Right renal pelvis (tissue), 4 donors: ENCODE measurements at regions not wholly inside any gene's neighbourhood (a gene's known extent, or its start where the extent isn't known, plus 50 kb on each side); places are given as distances from the start of the nearest gene placed in this dataset.
"Not testable (repeated sequence)": the region's sequence is repeated elsewhere in the genome, so short reads cannot be mapped to it uniquely, and the experiment has no call there.

ENCODE experiments used
- DNase-seq, 4 donors: peaks; one replicate each; pipeline ENCODE4 v3.0.0-alpha.2; 2013; ENCODE audit warnings: low read depth in 4 of 4, low spot score in 3 of 4, missing footprints in 1 of 4

DNA sequence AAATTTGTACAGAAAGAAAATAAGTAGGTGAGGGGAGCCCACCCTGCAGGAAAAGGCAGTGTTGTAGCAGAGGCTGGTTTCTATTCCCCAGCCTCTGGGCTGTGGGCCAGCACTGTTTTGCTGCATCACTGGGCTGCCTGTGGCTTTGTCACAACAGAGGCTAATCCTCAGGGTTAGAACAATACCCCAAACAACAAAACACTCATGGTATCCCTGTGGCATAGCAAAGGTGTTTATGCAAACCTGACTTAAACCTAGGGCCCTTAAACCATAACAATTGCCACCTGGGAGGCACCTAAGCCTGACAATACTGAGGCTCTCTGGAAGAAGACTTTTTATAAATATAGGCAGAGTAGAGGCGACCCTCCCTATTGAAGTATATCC is 314.7 kb downstream of the OLFM4 start:
- no peak for DNase-seq

DNA sequence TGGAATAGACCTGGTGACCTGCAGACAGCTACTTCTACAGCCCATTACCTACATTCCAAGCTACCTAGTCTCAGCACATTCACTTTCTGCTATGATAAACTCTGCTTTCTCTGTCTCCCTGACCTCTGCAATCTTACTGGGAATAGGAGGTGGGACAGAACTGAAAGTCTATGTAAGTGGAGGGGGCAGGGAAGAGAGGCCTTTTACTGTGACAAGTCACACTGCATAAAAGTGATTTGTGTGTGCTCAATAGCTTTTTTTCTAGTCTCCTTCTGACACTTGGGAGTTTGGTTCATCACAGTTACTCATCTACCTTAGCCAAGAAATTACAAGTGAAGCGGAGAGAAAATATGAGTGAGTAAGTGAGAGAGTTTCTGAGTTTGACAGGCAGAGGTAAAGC is 322.4 kb downstream of the OLFM4 start:
- peak in 2 of 4 donors; percentile 10 to 15 for DNase-seq

DNA sequence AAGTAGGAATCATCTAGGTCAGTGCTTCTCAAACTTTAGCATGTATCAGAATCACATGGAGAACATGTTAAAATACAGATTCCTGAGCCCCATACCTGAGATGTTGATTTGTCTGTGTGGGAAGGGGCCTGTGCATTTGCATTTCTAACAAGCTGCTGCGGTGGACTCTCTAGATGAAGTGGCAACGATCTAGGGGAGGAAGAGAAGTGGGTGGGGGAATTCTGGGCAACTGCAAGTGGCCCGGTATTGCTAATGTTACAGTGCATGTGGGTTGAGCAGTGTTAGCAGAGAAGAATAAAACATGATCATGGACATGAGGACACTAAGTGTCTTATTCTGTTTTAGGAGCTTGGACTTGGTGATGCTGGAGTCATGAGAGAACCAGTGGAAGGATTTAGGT is 329.0 kb downstream of the OLFM4 start:
- DNase-seq = no peak

DNA sequence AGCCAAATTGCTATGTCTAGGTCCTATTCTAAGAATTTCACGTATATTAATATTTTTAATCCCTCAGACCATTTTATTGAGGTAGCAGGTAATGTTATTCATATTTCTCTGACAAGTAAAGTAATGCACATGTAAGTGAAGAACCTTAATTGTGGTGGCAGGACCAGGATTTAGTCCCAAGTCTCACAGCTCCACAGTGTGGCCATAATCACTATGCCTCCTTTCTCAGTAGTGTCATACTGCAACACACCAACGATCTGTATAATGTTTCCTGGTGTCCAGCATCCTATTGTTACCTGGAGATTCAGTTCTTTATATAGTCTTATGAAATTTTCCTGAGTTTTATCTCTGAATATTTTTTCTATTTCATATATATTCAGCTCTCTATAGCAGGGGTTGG is 340.3 kb downstream of the OLFM4 start:
- DNase-seq = no peak

DNA sequence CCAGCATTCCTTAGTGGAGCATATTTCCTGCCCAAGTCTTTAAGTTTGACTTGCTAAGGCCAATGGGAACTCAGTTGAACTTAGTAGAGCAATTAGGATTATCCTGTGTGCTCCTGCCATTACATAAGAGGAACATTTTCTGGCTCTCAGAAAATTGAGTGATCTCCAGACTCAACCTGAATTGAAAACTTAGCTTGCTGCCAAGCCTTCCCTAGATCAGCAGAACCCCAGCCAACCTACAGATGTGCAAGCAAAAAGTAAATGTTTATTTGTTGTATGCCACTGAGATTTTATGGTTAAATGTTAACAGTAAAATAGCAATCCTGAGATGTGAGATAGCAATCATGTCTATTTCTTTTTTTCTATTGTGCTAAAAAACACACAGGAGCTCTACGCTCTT is 350.9 kb downstream of the OLFM4 start:
- DNase-seq = no peak

DNA sequence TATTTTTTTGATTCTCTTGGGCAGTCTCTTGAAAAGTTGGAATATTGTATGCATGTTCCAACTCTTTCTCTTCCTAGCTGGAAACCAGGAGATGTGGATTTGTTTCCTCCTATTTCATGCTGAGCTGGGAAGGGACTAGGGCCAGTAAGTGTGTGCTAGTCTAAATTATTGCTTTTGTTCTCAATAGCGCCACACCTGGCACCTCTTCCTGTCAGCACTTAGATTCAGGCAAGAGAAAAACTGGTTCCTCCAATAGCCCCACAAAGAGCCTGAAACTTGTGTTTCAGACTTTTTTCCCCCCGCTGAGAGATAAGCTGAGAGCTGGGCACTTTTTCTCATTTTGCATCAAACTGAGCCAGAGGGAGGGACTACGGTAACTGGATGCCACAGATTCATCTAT is 353.4 kb downstream of the OLFM4 start:
- no peak for DNase-seq

DNA sequence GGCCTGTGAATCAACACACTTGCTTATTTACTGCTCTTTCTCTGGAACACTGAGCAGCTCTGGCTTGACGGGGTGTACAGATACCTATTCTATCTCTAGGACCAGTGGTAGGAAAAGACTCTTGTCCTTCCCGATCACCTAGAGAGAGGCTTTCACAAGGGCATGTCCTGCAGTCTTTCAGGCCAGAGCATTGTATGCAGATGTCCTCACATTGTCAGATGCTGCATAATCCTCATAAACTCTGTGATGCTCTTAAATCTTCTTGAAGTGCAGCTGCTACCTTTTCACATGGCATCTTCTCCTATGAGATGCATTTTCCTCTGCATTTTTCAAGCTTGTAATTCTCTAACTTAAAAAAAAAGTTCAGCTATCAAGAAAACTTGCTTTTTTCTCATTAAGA is 369.4 kb downstream of the OLFM4 start:
- DNase-seq = no peak

DNA sequence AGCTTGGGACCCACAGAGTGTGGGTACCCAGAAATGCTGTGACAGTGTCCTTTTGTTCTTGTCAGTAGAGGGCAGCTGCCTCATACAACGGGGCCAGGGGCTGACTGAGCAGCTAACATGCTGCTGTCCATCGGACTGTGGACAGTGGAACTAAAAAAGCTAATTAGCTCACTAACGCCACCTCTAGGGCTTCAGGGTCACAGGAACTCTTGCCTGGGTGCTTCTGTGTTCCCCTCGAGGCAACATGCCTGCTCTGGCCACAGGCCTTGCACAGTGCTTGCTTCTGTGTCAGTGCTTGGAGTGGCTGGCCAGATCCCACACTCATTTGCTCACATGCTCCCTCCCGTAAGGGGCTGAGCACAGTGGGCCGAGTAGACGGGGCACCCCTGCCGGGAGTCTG is 377.0 kb downstream of the OLFM4 start:
- DNase-seq = no peak

DNA sequence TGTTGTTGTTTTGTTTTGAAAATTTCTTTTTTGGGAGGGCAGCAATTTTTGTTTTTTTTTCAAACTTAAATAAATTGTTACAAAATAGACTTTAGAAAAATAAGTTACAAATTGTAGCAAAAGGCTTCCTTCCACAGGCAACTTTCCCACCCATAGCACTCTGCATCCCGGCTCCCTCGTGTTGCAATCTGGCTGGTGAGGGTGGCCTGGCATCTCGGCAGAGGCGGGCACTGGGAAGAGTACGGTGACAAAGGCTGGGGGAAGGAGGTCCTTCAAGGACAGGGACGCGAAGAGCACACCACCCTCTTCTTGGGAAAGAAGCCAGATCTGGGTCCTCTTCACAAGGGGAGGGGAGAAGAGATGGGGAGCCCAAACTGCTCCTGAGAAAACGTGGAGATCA is 379.7 kb downstream of the OLFM4 start:
- DNase-seq = no peak

DNA sequence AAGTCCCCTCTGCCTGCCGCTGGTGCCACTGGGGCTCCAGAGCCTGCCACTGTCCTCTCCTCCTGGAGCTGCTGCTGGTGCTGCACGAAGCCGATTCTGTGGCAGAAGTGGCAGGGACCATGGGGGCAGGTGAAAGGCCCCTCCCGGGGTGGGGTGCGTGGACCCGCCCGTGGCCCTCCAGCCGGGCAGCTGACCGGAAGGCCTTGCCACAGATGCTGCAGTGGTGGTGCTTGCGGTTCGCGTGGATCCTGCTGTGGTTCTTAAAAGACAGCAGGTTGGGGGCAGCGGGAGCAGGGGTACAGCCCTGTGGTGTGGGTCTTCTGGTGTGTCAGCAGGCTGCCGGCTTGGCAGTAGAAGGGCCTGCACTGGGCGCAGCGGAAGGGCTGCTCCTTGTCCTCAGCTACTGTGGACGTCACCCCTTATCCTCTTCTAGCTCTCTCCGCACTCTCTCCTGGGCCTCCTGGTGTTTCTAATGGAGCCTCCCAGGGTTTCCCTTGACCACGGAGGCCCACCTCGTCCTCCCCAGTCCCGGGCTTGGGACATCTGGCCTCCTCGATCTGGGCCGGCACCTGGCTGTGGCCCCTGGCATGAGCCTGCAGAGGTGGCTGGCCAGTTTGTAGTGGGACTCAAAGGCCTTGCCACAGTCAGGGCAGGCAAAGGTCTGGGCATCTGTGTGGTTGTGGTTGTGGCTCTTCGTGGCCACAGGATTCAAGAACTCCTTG is 380.4 kb downstream of the OLFM4 start:
- DNase-seq = no peak

DNA sequence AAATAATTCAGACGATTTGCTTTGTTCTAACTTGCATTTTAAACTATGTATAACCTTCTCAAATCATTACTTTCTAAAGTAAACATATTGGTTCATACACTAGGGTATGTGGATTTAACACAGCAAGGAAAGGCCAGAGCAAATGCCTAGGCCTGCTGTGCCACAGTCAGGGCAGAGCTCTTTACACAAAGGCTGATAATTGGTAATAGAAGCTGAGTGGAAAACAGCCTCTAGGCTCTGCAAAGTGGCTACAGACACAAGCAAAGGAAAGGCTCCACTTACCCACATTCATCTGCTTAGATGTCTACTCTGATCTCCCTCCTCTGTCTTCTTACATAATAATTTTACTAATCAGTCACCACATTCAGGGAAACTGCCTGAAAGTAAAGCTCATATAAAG is 382.9 kb downstream of the OLFM4 start:
- no peak for DNase-seq

DNA sequence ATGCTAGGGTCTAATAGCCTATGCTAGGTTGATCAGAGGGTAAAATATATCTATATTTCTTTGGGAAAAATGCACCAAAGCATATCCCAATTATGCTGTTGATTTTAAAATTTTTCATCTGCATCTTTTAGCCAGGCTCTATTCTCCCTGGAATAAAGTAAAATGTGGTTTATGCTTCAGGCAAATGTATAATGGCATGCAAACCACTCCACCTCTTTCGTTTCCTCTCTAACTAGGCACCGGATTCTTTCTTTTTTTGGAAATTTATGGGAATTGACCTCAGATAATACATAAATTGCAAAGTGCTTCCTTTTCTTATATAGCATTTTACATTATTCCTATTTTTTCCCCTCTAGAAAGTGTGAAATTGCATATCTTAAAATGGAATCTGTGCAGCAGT is 386.5 kb downstream of the OLFM4 start:
- DNase-seq = no peak

DNA sequence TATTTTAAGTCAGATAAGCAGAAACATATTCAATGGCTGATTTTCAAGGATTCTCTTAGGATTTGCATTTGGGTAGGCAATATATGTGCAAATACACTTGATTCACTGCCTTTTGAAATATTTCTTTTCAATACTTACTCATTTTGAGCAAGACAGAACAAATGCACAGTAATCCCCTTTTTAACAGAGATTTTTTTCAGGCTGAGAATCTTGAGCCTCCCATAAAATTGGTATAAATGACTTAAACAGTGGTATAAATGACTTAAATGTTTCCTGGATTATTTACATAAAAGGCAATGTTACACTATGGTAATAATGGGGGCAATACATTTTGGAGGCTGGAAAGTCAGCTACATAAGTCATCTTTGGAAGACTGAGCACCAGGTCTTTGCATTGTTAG is 389.0 kb downstream of the OLFM4 start:
- DNase-seq = no peak

DNA sequence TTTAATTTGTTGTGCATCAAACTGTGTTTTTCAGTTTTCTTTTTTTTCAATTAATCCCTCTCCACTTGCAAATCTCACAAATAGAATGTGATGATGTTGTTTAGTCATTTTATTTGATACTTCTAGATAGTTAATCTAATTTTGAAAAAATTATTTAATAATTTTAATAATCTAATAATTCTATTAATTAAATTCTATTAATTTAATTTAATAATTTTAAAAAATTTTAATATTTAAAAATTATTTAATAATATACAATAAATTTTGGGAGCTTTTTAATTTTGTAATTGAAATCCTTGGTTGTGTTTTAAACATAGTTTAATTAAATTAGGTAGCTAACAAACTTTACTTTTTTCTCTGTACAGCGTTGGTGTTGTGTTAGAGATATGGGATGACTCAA is 393.8 kb downstream of the OLFM4 start:
- no peak for DNase-seq

DNA sequence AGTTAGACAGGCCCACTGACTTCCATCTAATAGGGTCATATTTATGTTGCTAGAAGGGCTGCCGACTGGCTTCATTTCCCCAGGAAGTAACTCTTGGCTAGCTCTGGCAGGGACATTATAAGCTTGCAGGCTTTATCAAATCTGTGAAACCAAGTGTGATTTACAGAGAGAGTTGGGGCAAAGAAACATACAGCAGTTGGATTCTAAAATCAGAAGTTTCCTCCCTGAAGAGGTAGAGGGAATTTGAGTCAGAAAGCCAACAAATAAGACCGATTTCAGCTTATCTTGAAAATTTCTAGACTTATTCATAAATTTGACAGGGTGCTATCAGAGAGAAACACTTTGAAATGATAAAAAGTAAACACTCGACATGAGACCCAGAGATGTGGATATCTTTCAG is 407.8 kb downstream of the OLFM4 start:
- no peak for DNase-seq

DNA sequence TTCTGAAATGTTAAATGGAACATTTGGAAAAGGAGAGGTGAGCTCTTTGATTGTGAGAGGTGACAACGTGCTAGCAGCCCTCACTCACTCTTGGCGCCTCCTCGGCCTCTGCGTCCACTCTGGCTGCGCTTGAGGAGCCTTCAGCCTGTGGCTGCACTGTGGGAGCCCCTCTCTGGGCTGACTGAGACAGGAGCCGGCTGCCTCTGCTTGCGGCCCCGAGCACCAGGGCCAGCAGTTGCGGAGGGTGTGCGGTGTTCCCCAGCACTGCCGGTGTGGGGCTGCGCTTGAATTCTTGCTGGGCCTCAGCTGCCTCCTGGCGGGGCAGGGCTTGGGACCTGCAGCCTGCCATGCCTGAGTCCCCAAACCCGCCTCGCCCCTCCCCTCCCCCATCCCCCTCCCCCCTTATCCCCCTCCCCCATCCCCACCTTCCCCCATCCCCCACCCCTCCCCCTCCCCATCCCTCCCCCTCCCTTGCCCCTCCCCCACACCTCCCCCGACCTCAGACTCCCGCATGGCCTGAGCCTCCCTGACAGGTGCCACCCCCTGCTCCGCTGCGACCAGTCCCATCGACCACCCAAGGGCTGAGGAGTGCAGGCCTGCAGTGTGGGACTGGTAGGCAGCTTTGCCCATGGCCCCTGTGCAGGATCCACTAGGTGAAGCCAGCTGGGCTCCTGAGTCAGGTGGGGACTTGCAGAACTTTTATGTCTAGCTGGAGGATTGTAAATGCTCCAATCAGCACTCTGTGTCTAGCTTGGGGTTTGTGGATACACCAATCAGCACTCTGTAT is 411.0 kb downstream of the OLFM4 start:
- no peak for DNase-seq

DNA sequence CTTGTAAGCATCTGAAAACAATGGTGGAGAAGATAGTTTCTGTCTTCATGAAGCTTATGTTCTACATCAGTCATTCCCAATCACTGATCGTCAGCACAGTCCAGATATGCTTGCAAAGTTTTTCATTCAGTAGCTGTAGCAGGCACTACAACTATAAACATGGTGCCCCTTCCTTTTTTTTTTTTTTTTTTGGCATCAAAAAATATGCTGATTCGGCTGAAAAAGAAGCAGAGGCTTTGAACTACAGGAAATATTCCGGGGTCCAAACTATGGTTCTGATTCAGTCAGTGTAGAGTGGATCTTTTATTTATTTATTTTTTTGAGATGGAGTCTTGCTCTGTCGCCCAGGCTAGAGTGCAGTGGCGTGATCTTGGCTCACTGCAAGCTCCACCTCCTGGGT is 414.4 kb downstream of the OLFM4 start:
- no peak for DNase-seq

DNA sequence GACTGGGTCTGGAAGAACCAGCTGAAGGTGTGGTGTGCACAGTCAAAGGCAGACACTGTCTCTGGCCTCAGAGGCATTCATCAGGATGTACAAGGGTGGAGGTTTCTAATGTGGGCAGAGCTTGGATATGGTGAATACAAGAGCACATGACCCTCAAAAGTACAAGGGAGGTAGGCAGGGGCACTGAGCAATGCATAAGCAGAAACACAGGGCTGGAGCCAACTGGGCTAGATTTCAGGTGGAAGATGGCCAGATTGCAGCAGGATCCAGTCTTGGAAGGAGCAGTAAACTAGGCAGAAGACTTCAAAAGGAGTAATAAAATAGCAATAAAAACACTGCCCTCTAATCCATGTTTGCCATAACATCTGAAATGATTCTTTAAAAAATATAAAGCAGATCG is 417.1 kb downstream of the OLFM4 start:
- no peak for DNase-seq

DNA sequence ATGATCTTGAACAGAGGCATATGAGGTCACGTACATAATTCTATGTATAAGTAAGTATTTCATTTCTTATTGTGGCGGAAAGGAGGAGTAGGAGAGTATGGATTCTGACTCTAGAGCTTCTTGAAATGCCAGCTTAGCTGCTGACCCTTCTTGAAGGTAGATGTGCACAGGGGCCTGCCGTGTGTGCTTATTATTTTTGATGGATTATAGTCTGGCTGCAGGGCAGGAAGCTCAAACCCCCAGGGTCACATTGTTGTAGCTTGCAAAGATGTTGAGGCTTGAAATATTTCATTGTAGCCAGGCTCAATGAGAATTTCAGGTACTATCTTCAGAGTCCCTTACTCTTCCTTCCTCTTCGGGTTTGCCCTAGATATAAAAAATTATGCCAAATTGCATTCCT is 418.8 kb downstream of the OLFM4 start:
- DNase-seq = no peak

DNA sequence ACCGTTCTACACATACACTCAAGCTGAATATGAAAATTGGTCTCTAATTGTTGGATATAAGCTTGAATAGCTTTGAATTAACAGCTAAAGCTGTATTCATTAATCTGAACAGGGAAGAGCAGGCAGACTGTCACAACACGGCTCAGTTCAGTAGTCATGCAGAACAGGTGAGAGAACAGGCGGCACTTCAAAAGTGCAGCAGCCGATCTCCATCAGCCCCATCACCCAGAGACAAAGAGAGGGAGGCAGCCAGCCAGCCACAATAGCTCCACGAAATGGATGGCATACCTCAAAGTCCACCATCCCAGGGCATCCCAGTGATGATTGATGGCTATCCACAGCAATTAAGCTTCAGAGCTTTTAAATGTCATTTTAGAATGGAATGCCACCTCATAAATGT is 419.2 kb downstream of the OLFM4 start:
- DNase-seq = no peak

DNA sequence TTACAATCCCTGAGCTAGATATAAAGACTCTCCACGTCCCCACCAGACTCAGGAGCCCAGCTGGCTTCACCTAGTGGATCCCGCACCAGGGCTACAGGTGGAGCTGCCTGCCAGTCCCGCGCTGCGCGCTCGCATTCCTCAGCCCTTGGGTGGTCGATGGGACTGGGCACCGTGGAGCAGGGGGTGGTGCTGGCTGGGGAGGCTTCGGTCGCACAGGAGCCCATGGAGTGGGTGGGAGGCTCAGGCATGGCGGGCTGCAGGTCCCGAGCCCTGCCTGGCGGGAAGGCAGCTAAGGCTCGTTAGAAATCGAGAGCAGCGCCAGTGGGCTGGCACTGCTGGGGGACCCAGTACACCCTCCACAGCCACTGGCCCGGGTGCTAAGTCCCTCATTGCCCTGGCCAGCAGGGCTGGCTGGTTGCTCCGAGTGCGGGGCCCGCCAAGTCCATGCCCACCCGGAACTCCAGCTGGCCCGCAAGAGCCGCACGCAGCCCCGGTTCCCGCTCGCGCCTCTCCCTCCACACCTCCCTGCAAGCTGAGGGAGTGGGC is 423.7 kb downstream of the OLFM4 start:
- not testable (repeated sequence) for DNase-seq

DNA sequence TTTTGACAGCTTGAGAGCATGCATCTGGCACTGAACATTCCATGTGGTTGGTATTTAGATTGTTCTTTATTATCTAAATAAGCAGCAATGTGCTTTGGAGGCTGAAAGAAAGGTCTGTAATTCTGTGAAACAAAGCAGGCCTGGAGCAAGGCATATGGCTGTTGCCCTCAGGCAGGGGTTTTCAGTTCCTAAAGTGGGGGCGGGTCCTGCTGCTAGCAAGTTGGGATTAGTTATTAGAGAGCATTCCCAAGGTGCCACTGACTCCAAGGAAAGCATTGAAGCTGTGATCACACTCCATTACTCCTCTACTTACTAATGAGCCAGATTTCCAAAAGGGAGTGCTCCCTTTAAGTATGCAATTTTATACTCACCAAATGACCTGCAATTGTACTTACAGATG is 432.2 kb downstream of the OLFM4 start:
- DNase-seq = no peak
